ENCODE measurements at regions not wholly inside any gene's neighbourhood (a gene's known extent, or its start where the extent isn't known, plus 50 kb on each side); places are given as distances from the start of the nearest gene placed in this dataset.
A peak's percentile ranks its signal among the peaks of the same experiment; 100 is the strongest.

DNA sequence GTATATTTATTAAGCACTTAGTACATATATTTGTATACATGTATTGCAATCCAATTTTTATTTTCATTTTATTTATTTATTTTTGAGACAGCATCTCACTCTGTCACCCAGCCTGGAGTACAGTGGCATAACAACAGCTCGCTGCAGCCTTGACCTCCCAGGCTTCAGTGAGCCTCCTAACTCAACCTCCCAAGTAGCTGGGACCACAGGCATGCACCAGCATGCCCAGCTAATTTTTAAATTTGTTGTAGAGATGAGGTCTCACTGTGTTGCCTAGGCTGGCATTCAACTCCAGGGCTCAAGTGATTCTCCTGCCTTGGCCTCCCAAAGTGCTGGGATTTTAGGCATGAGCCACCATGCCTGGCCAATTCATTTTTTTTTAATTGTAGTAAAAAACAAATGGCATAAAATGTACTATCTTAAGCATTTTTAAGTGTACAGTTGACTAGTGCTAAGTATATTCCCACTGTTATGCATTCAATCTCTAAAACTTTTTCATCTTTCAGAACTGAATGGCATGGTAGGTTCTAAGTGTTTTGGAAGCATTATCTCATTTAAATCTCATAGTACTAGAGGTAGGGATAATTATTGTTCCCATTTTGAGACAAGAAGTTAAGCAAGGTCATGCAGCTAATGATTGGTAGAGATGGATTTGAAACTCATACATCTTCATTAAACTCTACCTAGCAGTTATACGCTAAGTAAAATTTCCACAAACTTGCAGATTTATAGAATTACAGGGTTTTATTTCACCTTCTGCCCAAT, 264.0 kb upstream of the NFE2L3 start:
- no peaks in the 10 kb centered on the region for H3K9me3 Mint-ChIP-seq
- H3K27ac Mint-ChIP-seq: no peak overlapping the region

DNA sequence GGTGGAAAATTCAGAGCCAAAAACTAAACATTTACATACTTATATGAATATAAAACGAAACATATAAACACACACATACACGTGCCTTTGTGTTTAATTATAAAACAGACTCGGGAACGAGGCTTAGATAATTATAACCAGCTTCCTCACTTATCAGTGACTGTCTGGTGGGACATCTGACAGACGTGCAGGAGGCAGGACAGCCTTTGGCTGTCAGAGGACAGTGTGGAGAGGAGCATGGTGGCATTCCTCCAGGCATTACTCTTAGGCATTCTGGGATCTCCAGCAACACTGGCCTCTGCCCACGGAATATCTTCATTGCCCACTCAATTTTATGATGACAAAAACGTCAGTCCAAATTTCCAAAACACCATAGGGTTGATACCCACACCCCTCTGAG, 262.2 kb upstream of the NFE2L3 start:
- no peaks in the 10 kb centered on the region for H3K9me3 Mint-ChIP-seq
- no peak overlapping the region for H3K27ac Mint-ChIP-seq
- no peaks in the 10 kb centered on the region for H3K36me3 Mint-ChIP-seq (ENCODE audit: low read depth)
- H3K4me3 Mint-ChIP-seq: no peak overlapping the region
- H3K4me1 Mint-ChIP-seq (ENCODE audit: low read depth): peaks cover 9% of the 10 kb centered on the region
- peaks cover 7% of the 10 kb centered on the region for H3K27me3 Mint-ChIP-seq (ENCODE audit: insufficient read depth)
- TF ChIP-seq, protein P1, sequence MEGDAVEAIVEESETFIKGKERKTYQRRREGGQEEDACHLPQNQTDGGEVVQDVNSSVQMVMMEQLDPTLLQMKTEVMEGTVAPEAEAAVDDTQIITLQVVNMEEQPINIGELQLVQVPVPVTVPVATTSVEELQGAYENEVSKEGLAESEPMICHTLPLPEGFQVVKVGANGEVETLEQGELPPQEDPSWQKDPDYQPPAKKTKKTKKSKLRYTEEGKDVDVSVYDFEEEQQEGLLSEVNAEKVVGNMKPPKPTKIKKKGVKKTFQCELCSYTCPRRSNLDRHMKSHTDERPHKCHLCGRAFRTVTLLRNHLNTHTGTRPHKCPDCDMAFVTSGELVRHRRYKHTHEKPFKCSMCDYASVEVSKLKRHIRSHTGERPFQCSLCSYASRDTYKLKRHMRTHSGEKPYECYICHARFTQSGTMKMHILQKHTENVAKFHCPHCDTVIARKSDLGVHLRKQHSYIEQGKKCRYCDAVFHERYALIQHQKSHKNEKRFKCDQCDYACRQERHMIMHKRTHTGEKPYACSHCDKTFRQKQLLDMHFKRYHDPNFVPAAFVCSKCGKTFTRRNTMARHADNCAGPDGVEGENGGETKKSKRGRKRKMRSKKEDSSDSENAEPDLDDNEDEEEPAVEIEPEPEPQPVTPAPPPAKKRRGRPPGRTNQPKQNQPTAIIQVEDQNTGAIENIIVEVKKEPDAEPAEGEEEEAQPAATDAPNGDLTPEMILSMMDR (IDR thresholded peaks at IDR 0.05): no peak
- no peak for DNase-seq

More for the DNA sequence above, 264.0 kb upstream of the NFE2L3 start:
- no peak for DNase-seq
- H3K4me1 Mint-ChIP-seq (ENCODE audit: low read depth): peaks cover 3% of the 10 kb centered on the region
- no peaks in the 10 kb centered on the region for H3K36me3 Mint-ChIP-seq (ENCODE audit: low read depth)
- no peak overlapping the region for H3K4me3 Mint-ChIP-seq
- peaks cover 15% of the 10 kb centered on the region for H3K27me3 Mint-ChIP-seq (ENCODE audit: insufficient read depth)
- TF ChIP-seq, protein P1 (IDR thresholded peaks at IDR 0.05): no peak

DNA sequence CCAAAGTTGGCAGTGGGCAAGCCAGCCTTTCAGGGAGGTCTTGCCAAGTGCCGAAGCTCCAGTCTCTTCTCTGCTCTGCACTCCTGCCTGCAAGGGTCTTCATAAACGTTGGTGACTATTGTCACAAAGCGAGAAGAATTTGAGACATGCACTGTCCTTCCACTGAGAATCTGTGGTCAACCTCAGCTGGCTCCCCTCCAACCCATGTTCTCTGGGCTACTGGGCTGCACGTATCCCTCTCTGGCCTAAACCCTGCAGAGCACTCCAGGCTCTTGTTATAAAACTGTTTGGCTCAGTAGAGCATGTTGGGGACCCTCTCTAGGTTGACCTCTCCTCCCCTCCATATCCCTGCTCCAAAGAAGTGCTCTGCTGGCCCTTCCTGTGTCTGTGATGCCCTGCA, 260.4 kb upstream of the NFE2L3 start:
- H3K4me1 Mint-ChIP-seq (ENCODE audit: low read depth): peaks cover 15% of the 10 kb centered on the region
- H3K4me3 Mint-ChIP-seq: no peak overlapping the region
- no peak for DNase-seq
- H3K36me3 Mint-ChIP-seq (ENCODE audit: low read depth): no peaks in the 10 kb centered on the region
- TF ChIP-seq, protein P1 (IDR thresholded peaks at IDR 0.05): no peak
- H3K27me3 Mint-ChIP-seq (ENCODE audit: insufficient read depth): peaks cover 10% of the 10 kb centered on the region
- no peak overlapping the region for H3K27ac Mint-ChIP-seq
- no peaks in the 10 kb centered on the region for H3K9me3 Mint-ChIP-seq

DNA sequence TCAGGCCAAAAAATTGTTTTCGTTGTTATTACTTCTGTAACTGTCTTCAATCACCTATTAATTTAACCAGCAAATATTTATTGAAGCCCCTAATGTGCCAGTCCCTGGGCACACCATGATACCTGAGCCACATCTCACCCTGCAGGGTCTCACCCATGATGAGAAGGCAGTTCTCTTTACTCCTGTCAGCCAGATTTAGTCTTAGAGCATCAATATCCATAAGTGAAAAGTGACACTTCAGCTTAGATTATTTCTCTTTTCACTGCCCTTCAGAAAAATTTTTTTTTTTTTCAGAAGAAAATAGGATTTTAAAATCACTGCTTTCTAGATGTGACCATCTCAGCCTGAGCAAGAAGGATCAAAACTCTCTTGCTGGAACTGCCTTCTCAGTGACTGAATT, 258.6 kb upstream of the NFE2L3 start:
- Mint-ChIP-seq H3K9me3 (no peaks in the 10 kb centered on the region), H3K4me3 (peak overlapping the region; percentile 91), H3K27ac (no peak overlapping the region), H3K36me3 (ENCODE audit: low read depth) (no peaks in the 10 kb centered on the region), H3K27me3 (ENCODE audit: insufficient read depth) (peaks cover 9% of the 10 kb centered on the region), H3K4me1 (ENCODE audit: low read depth) (peaks cover 15% of the 10 kb centered on the region)
- no peak for DNase-seq
- TF ChIP-seq, protein P1 (IDR thresholded peaks at IDR 0.05): no peak

DNA sequence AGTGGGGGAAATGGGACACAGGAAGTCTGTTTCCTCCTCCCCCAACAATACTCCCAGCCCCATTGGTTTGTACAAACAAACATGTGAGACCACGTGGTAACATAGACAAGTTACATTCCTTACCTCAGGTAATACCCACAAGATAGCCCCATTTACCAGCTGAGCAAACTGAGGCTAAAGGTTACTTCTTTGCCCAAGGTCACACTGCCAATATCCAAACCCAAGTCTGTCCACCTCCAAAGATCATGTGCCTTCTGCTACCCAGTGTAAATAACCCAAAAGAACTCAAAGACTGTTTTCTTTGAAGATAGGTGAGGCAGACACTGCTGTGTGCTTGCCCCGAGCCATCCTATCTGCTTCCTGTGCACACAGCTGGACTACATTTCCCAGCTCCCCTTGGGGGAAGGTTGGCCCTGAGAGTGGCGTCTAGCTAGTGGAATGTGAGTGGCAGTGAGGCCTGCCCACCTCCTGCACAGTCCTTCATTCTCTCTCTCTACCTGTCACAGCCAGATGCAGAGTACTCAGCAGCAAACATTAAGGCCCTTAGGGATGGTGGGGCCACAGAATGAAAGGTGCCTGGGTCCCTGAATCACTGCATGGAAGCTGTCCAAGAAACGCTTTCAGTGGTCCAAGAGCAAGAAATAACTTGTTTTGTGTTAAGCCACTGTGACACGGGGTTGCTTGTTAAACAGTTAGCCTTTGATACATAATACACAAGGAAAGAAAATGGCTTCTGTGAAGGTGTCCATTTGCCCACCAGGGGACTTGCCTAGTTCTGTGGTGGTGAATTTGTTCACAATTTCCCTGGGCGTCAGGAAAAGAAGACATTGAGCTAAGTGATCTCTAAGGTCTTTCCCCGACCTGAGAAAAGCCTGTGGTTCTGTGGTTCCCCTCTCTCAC, 257.7 kb upstream of the NFE2L3 start:
- DNase-seq: no peak
- Mint-ChIP-seq H3K4me3 (no peak overlapping the region; the same call in 1 of the 2 replicates), H3K27me3 (ENCODE audit: insufficient read depth) (peaks cover 9% of the 10 kb centered on the region), H3K27ac (no peak overlapping the region), H3K4me1 (ENCODE audit: low read depth) (peaks cover 15% of the 10 kb centered on the region), H3K9me3 (no peaks in the 10 kb centered on the region), H3K36me3 (ENCODE audit: low read depth) (no peaks in the 10 kb centered on the region)
- TF ChIP-seq, protein P1 (IDR thresholded peaks at IDR 0.05): no peak

Data from HFFc6 (cell line).